H9 (cell line): ENCODE measurements at regions not wholly inside any gene's neighbourhood (a gene's known extent, or its start where the extent isn't known, plus 50 kb on each side); places are given as distances from the start of the nearest gene placed in this dataset.

Experiments
- DNase-seq: peaks from one replicate; pipeline ENCODE4 v3.0.0-alpha.2; 2017
- H2AFZ ChIP-seq: one replicate; pipeline ENCODE4 v1.6.1; 2013; ENCODE audit warnings: mild to moderate bottlenecking, low read length, control low read depth, moderate library complexity
- H2AK5ac ChIP-seq: 2 replicates; pipeline ENCODE4 v1.6.1; 2013; ENCODE audit warnings: low read length, control low read depth, mixed read lengths; ENCODE audit not compliant: insufficient read length
- H2BK120ac ChIP-seq: one replicate; pipeline ENCODE4 v1.6.1; 2013; ENCODE audit warnings: low read depth, mild to moderate bottlenecking, low read length, control low read depth, inconsistent platforms; ENCODE audit not compliant: poor library complexity, severe bottlenecking
- H2BK12ac ChIP-seq: 2 replicates; pipeline ENCODE4 v1.6.1; 2013; ENCODE audit warnings: low read length, control low read depth, mixed read lengths, low read depth; ENCODE audit not compliant: insufficient read length
- H2BK15ac ChIP-seq: 2 replicates; pipeline ENCODE4 v1.6.1; 2013; ENCODE audit warnings: low read depth, low read length, control low read depth
- H2BK20ac ChIP-seq: one replicate; pipeline ENCODE4 v1.6.1; 2013; ENCODE audit warnings: low read depth, mild to moderate bottlenecking, low read length, control low read depth, inconsistent platforms; ENCODE audit not compliant: poor library complexity, severe bottlenecking
- H2BK5ac ChIP-seq: 2 replicates; pipeline ENCODE4 v1.6.1; 2013; ENCODE audit warnings: low read length, control low read depth, mixed read lengths; ENCODE audit not compliant: insufficient read length
- H3K14ac ChIP-seq: 2 replicates; pipeline ENCODE4 v1.6.1; 2013; ENCODE audit warnings: low read length, control low read depth; ENCODE audit not compliant: insufficient read depth
- H3K18ac ChIP-seq: 2 replicates; pipeline ENCODE4 v1.6.1; 2013; ENCODE audit warnings: low read depth, mild to moderate bottlenecking, mixed read lengths, low read length, control low read depth; ENCODE audit not compliant: insufficient read length
- H3K23ac ChIP-seq: 2 replicates; pipeline ENCODE4 v1.6.1; 2013; ENCODE audit warnings: low read length, control low read depth, mixed read lengths, low read depth; ENCODE audit not compliant: insufficient read length
- H3K23me2 ChIP-seq: 2 replicates; pipeline ENCODE4 v1.6.1; 2013; ENCODE audit warnings: low read depth, mild to moderate bottlenecking, mixed read lengths, low read length, control low read depth; ENCODE audit not compliant: insufficient read length, poor library complexity, severe bottlenecking
- H3K27ac ChIP-seq: 2 replicates; pipeline ENCODE4 v1.5.1; 2013; ENCODE audit warnings: low read length, control low read depth, mixed read lengths, low read depth; ENCODE audit not compliant: insufficient read length
- H3K27me3 ChIP-seq: 2 replicates; pipeline ENCODE4 v1.6.1; 2013; ENCODE audit warnings: low read length, control low read depth, inconsistent platforms; ENCODE audit not compliant: insufficient read depth
- H3K4ac ChIP-seq: 2 replicates; pipeline ENCODE4 v1.6.1; 2013; ENCODE audit warnings: low read depth, mild to moderate bottlenecking, control low read depth, inconsistent platforms, low read length, moderate library complexity
- H3K4me1 ChIP-seq: 2 replicates; pipeline ENCODE4 v1.6.1; 2013; ENCODE audit warnings: low read length, control low read depth, inconsistent platforms; ENCODE audit not compliant: insufficient read depth
- H3K4me2 ChIP-seq: 2 replicates; pipeline ENCODE4 v1.6.1; 2013; ENCODE audit warnings: low read length, control low read depth, mixed read lengths; ENCODE audit not compliant: insufficient read length, insufficient read depth
- H3K56ac ChIP-seq: 2 replicates; pipeline ENCODE4 v1.6.1; 2013; ENCODE audit warnings: low read depth, mild to moderate bottlenecking, mixed read lengths, low read length, control low read depth; ENCODE audit not compliant: insufficient read length
- H3K79me1 ChIP-seq: 2 replicates; pipeline ENCODE4 v1.6.1; 2013; ENCODE audit warnings: low read depth, mild to moderate bottlenecking, moderate library complexity, low read length, control low read depth, inconsistent platforms; ENCODE audit not compliant: insufficient read depth, poor library complexity, severe bottlenecking
- H3K79me2 ChIP-seq: 2 replicates; pipeline ENCODE4 v1.6.1; 2013; ENCODE audit warnings: low read length, control low read depth, inconsistent platforms; ENCODE audit not compliant: insufficient read depth
- H3K9ac ChIP-seq: 2 replicates; pipeline ENCODE4 v1.6.1; 2013; ENCODE audit warnings: low read length, control low read depth, mixed read lengths; ENCODE audit not compliant: insufficient read length; ENCODE audit errors: extremely low read depth
- H3K9me3 ChIP-seq: one replicate; pipeline ENCODE4 v1.6.1; 2013; ENCODE audit warnings: low read depth, low read length, inconsistent platforms; ENCODE audit not compliant: control insufficient read depth
- H3T11ph ChIP-seq: one replicate; pipeline ENCODE4 v1.6.1; 2013; ENCODE audit warnings: mild to moderate bottlenecking, low read length, control low read depth, inconsistent platforms
- H4K20me1 ChIP-seq: one replicate; pipeline ENCODE4 v1.6.1; 2013; ENCODE audit not compliant: control insufficient read depth, insufficient read length, insufficient read depth
- H4K5ac ChIP-seq: 2 replicates; pipeline ENCODE4 v1.6.1; 2013; ENCODE audit warnings: low read depth, mild to moderate bottlenecking, mixed read lengths, low read length, control low read depth; ENCODE audit not compliant: insufficient read length
- H4K8ac ChIP-seq: replicated peaks from 2 replicates; pipeline ENCODE4 v1.6.1; 2013; ENCODE audit warnings: low read length, control low read depth, mixed read lengths, low read depth; ENCODE audit not compliant: insufficient read length
- H4K91ac ChIP-seq: 2 replicates; pipeline ENCODE4 v1.6.1; 2013; ENCODE audit warnings: low read depth, mild to moderate bottlenecking, moderate library complexity, mixed read lengths, low read length, control low read depth; ENCODE audit not compliant: insufficient read length
- H3K27ac Mint-ChIP-seq, 3 experiments: 2 replicates in 2 of 3; 3 replicates in 1 of 3; pipeline ENCODE4 v1.8.0; 2020 to 2021; ENCODE audit warnings: mixed read lengths in 3 of 3, mild to moderate bottlenecking in 1 of 3, moderate library complexity in 1 of 3
- H3K27me3 Mint-ChIP-seq: 2 replicates; pipeline ENCODE4 v1.8.0; 2021; ENCODE audit warnings: low read depth, mild to moderate bottlenecking, moderate library complexity, mixed read lengths
- H3K36me3 Mint-ChIP-seq, 3 experiments: 2 replicates in 2 of 3; 3 replicates in 1 of 3; pipeline ENCODE4 v1.8.0; 2020 to 2021; ENCODE audit warnings: low read depth in 3 of 3, mixed read lengths in 3 of 3; ENCODE audit not compliant: insufficient read depth in 1 of 3
- H3K4me1 Mint-ChIP-seq, 2 experiments: 2 replicates each; pipeline ENCODE4 v1.8.0; 2020; ENCODE audit warnings: mixed read lengths in 2 of 2
- H3K4me3 Mint-ChIP-seq, 2 experiments: 2 replicates in 1 of 2; 3 replicates in 1 of 2; pipeline ENCODE4 v1.8.0; 2020 to 2021; ENCODE audit warnings: mild to moderate bottlenecking in 2 of 2, mixed read lengths in 2 of 2, moderate library complexity in 1 of 2
- H3K9me3 Mint-ChIP-seq, 2 experiments: 2 replicates in 1 of 2; 3 replicates in 1 of 2; pipeline ENCODE4 v1.8.0; 2020; ENCODE audit warnings: mild to moderate bottlenecking in 2 of 2, mixed read lengths in 2 of 2, moderate library complexity in 1 of 2
- CTCF ChIP-seq: fragments of 200-600 bp; sonication (generic); conservative IDR thresholded peaks from 3 replicates; pipeline ENCODE4 v1.8.0; 2021; ENCODE audit warnings: antibody characterized with exemption, mild to moderate bottlenecking
- WGBS: extraction: QIAGEN DNeasy Blood & Tissue Kit; methylation state at CpG from one replicate; pipeline ENCODE4 v1.1.7; 2013; ENCODE audit warnings: missing lambda C conversion rate, low lambda C conversion rate, mixed read lengths; ENCODE audit not compliant: insufficient read length; ENCODE audit errors: extremely low coverage; 5-methylcytosine and 5-hydroxymethylcytosine counted together

DNA sequence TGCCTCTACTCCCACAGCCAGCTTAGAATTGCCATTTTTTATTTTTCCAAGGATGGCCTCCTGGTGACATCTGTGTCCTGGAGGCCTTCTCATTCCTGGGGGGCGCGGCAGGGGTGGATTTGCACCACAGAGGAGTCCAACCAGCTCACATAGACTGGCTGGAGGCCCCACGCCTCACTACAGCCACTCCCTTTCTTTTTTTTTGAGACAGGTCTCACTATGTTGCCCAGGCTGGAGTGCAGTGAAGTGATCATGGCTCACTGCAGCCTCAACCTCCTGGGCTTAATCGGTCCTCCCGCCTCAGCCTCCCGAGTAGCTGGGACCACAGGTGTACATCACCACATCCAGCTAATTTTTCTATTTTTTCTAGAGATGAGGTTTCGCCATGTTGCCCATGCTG is 57.6 kb upstream of the DOCK1 start:
- WGBS = no CpG with 5 or more reads among the region's 7 CpGs

More for the DNA sequence above, 57.6 kb upstream of the DOCK1 start:
- Histone ChIP-seq H3K23ac (no peak overlapping the region), H3K27me3 (no peaks in the 10 kb centered on the region), H4K91ac (no peak overlapping the region), H2BK5ac (no peak overlapping the region), H3K79me2 (no peaks in the 10 kb centered on the region), H2BK120ac (no peak overlapping the region), H4K5ac (no peak overlapping the region), H3K56ac (no peak overlapping the region), H3K4ac (no peak overlapping the region), H3K14ac (no peak overlapping the region), H4K8ac (no peak overlapping the region), H2BK15ac (no peak overlapping the region), H3K9me3 (no peaks in the 10 kb centered on the region), H2AFZ (no peak overlapping the region), H3K9ac (no peak overlapping the region), H3K23me2 (no peaks in the 10 kb centered on the region), H3K79me1 (no peaks in the 10 kb centered on the region), H3K4me2 (no peak overlapping the region), H2AK5ac (no peak overlapping the region), H4K20me1 (no peaks in the 10 kb centered on the region), H2BK20ac (no peak overlapping the region), H2BK12ac (no peak overlapping the region), H3K27ac (no peak overlapping the region), H3K4me1 (peaks cover 2% of the 10 kb centered on the region; the same call in 1 of the 2 replicates), H3T11ph (no peak overlapping the region), H3K18ac (no peak overlapping the region)
- H3K9me3 Mint-ChIP-seq = no peaks in the 10 kb centered on the region
- no peak for TF ChIP-seq CTCF
- H3K4me3 Mint-ChIP-seq = no peak overlapping the region
- H3K27ac Mint-ChIP-seq = no peak overlapping the region
- no peaks in the 10 kb centered on the region for H3K36me3 Mint-ChIP-seq
- H3K27me3 Mint-ChIP-seq = no peaks in the 10 kb centered on the region; the same call in 1 of the 2 replicates
- peaks cover 4 to 8% of the 10 kb centered on the region in 2 experiments for H3K4me1 Mint-ChIP-seq
- no peak for DNase-seq
